Muscle of leg (tissue), 3 donors: ENCODE measurements at regions not wholly inside any gene's neighbourhood (a gene's known extent, or its start where the extent isn't known, plus 50 kb on each side); places are given as distances from the start of the nearest gene placed in this dataset.
A peak's percentile ranks its signal among the peaks of the same experiment; 100 is the strongest.

Source experiments
- DNase-seq: peaks from one replicate; pipeline ENCODE4 v3.0.0; 2013
- H3K27ac ChIP-seq: one replicate; pipeline ENCODE4 v1.5.1; 2013; ENCODE audit warnings: mild to moderate bottlenecking, low read length, control low read depth
- H3K27me3 ChIP-seq: one replicate; pipeline ENCODE4 v1.6.1; 2013; ENCODE audit warnings: low read length; ENCODE audit not compliant: control insufficient read depth, insufficient read depth
- H3K36me3 ChIP-seq: one replicate; pipeline ENCODE4 v1.6.1; 2013; ENCODE audit warnings: low read length; ENCODE audit not compliant: control insufficient read depth, insufficient read depth
- H3K4me1 ChIP-seq: one replicate; pipeline ENCODE4 v1.6.1; 2013; ENCODE audit warnings: low read length; ENCODE audit not compliant: control insufficient read depth, insufficient read depth
- H3K4me3 ChIP-seq: one replicate; pipeline ENCODE4 v1.5.1; 2013; ENCODE audit warnings: low read length, control low read depth
- H3K9me3 ChIP-seq: replicated peaks from 2 replicates; pipeline ENCODE4 v1.6.1; 2013; ENCODE audit warnings: low read depth, low read length; ENCODE audit not compliant: control insufficient read depth
- WGBS: methylation state at CpG from one replicate; pipeline ENCODE4 v1.1.5; 2013; ENCODE audit warnings: missing lambda C conversion rate; ENCODE audit not compliant: insufficient coverage; 5-methylcytosine and 5-hydroxymethylcytosine counted together

DNA sequence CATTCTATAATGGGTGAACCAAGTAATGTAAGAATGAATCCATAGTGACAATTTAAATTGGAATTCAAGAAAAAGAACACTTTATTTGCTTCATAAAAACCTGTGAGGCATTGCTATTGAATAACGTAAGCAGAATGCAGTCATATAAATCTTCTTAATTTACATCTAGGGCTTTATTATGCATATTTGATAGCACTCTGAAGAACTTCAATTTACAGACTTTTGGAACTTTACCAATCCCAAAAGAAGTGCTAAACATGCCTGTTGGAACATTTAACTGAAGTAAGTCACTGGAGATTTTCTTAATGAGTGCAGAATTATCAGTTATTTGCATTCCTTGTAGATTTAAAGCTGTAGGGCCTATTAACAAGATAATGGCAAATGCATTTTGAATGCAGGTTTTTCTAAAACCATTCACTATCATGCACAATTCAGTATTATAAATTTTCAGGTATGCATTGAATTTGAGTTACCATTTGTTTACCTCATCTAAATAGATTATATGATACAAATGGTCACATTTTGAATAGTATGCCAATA lies 1181.2 kb downstream of the ARAP2 start:
- Histone ChIP-seq H3K27me3 (no peaks in the 10 kb centered on the region), H3K9me3 (no peaks in the 10 kb centered on the region), H3K27ac (no peak overlapping the region), H3K4me1 (no peaks in the 10 kb centered on the region), H3K4me3 (no peak overlapping the region), H3K36me3 (no peaks in the 10 kb centered on the region)
- no CpG with 5 or more reads among the region's 1 CpG for WGBS
- no peak for DNase-seq

DNA sequence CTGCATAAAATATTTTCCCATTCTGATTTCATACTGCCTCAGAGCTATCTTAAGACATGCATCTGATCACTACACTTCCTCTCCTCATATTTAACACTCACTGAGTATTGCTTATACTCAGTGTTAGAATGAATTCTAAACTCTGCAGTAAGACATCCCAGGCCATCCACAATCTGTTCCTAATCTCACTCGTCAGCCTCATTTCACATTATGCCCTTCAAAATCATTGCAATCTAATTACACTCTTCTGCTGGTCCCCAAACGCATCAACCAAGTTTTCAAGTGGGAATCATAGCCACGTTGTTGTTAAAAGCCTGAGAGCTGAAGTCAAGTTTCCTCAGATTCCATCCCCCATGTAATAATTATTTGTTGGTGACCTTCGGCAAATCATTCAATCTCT lies 1177.9 kb downstream of the ARAP2 start:
- Histone ChIP-seq H3K9me3 (no peaks in the 10 kb centered on the region), H3K36me3 (no peaks in the 10 kb centered on the region), H3K4me3 (no peak overlapping the region), H3K27me3 (no peaks in the 10 kb centered on the region), H3K27ac (no peak overlapping the region), H3K4me1 (no peaks in the 10 kb centered on the region)
- no peak for DNase-seq
- WGBS, result 80% methylated on average over 1 of the region's 4 CpGs

DNA sequence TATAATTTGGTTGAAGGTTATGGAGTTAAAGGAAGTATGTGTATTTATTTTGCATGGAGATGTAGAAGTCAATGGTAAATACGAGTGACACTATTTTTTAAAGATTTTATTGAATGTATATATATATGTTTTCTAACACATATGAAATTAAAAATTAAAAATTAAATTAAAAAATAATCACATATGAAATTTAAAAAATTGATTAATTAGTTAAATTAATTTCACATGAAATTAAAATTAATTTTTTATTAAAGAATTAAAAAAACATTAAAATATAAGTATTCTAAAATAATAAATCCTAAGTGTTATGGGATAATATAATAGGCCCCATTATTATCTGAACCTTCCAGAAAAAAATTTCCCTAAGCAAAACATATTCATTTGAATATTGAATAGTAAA lies 1163.5 kb downstream of the ARAP2 start:
- DNase-seq, result no peak
- H3K4me1 ChIP-seq, result no peaks in the 10 kb centered on the region
- H3K27me3 ChIP-seq, result no peaks in the 10 kb centered on the region
- no peak overlapping the region for H3K27ac ChIP-seq
- no peaks in the 10 kb centered on the region for H3K36me3 ChIP-seq
- H3K4me3 ChIP-seq, result no peak overlapping the region
- WGBS, result no CpG with 5 or more reads among the region's 1 CpG
- H3K9me3 ChIP-seq, result no peaks in the 10 kb centered on the region

DNA sequence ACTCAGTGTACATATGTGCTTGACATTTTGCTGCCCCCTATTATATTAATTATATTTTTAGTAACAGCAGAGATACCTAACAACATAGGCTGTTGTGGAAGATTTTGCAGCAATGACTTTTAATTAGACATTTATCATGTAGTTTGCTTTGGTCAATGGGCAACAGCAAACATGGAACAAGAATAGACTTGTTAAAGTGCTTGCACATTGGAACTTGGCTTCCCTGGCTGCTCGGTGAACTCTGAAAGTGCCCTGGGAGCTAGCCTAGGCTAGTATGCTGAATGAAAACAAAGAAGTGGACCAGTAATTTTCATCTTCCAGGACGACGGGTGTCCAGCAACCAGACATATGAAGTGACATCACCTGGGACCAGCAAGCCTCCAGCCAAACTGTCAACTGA lies 1157.1 kb downstream of the ARAP2 start:
- Histone ChIP-seq H3K9me3 (no peaks in the 10 kb centered on the region), H3K4me1 (no peaks in the 10 kb centered on the region), H3K36me3 (no peaks in the 10 kb centered on the region), H3K27ac (no peak overlapping the region), H3K4me3 (no peak overlapping the region), H3K27me3 (no peaks in the 10 kb centered on the region)
- 73% methylated on average over 3 of the region's 3 CpGs for WGBS
- DNase-seq, result no peak

DNA sequence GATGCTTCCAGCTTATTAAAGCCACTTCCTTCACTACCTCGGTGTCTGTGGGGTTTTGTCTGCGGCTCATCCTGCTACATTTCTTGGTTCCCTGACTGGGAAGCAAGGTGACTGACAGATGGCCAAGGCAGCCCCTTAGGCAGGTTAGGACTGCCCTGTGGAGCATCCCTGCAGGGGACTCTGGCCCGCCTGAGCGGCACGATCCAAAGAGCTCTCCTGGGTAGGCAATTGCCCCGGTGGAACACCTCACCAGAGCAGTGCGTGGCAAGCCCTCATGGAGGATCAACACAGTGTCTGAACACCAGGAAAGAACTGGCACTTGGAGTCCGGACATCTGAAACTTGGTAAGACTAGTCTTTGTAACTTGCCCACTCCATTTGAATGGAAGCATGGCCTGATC lies 1143.4 kb downstream of the ARAP2 start:
- H3K27me3 ChIP-seq, result no peaks in the 10 kb centered on the region
- no peak overlapping the region for H3K4me3 ChIP-seq
- WGBS, result 91% methylated on average over 6 of the region's 8 CpGs
- DNase-seq, result no peak
- H3K4me1 ChIP-seq, result no peaks in the 10 kb centered on the region
- H3K27ac ChIP-seq, result no peak overlapping the region
- peaks cover 2% of the 10 kb centered on the region for H3K9me3 ChIP-seq
- H3K36me3 ChIP-seq, result no peaks in the 10 kb centered on the region

DNA sequence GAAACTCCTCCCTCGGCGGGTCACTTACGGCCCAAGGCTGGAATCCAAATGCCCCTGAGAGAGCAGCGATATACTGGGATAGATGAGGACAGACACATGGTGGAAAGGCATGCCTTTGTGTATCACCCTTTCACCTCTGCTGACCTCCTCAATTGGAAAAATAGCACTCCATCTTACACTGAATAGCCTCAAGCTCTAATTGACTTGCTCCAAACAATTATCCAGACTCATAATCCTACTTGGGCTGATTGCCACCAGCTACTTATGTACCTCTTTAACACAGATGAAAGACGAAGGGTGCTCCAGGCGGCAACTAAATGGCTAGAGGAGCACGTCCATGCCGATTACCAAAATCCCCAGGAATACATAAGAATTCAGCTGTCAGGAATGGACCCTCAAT lies 1142.2 kb downstream of the ARAP2 start:
- Histone ChIP-seq H3K4me1 (no peaks in the 10 kb centered on the region), H3K9me3 (peaks cover 5% of the 10 kb centered on the region), H3K27ac (no peak overlapping the region), H3K27me3 (no peaks in the 10 kb centered on the region), H3K4me3 (no peak overlapping the region), H3K36me3 (no peaks in the 10 kb centered on the region)
- DNase-seq, result no peak
- 100% methylated on average over 4 of the region's 8 CpGs for WGBS

DNA sequence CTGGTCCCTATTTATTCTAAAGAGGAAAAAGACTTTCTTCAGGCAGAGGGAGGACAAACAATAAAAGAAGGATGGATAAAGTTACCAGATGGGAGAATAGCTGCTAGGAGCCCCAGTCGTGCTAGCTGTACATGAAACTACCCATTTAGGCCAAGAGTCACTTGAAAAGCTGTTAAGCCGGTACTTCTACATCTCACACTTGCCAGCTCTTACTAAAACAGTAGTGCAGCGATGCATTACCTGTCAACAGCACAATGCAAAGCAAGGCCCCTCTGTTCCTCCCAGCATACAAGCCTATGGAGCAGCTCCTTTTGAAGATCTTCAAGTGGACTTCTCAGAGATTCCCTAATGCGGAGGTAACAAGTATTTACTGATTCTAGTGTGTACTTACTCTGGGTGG lies 1138.8 kb downstream of the ARAP2 start:
- Histone ChIP-seq H3K4me1 (no peaks in the 10 kb centered on the region), H3K36me3 (no peaks in the 10 kb centered on the region), H3K27me3 (no peaks in the 10 kb centered on the region), H3K27ac (no peak overlapping the region), H3K9me3 (peaks cover 5% of the 10 kb centered on the region), H3K4me3 (no peak overlapping the region)
- no peak for DNase-seq
- 80% methylated on average over 1 of the region's 4 CpGs for WGBS

DNA sequence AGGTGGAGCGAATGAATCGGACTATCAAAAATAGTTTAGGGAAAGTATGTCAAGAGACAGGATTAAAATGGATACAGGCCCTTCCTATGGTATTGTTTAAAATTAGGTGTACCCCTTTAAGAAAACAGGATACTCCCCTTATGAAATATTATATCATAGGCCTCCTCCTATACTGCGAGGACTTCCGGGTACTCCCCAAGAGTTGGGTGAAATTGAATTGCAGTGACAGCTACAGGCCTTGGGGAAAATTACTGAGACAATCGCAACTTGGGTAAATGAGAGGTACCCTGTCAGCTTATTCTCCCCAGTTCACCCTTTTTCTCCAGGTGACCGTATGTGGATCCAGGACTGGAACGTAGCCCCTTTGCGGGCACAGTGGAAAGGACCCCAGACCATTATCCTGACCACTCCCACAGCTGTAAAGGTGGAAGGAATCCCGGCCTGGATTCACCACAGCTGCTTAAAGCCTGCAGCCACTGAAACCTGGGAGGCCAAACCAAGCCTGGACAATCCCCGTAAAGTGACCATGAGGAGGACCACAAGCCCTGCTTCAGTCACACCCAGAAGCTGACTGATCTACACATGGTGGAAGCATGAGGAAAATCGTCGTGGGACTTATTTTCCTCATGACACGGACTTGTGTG lies 1138.1 kb downstream of the ARAP2 start:
- 90% methylated on average over 5 of the region's 13 CpGs for WGBS
- DNase-seq, result no peak
- Histone ChIP-seq H3K36me3 (no peaks in the 10 kb centered on the region), H3K4me3 (no peak overlapping the region), H3K27me3 (no peaks in the 10 kb centered on the region), H3K9me3 (peaks cover 5% of the 10 kb centered on the region), H3K4me1 (no peaks in the 10 kb centered on the region), H3K27ac (no peak overlapping the region)

DNA sequence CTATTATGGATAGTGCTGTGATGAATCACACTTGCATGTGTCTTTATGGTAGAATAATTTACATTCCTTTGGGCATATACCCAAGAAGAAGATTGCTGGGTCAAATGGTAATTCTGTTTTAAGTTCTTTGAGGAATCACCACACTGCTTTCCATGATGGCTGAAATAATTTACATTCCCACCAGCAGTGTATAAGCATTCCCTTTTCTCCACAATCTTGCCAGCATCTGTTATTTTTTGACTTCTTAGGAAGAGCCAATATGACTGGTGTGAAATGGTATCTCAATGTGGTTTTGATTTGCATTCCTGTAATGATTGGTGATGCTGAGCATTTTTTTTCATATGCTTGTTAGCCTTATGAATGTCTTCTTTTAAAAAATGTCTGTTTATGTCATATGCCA lies 1120.2 kb downstream of the ARAP2 start:
- Histone ChIP-seq H3K9me3 (no peaks in the 10 kb centered on the region), H3K27me3 (no peaks in the 10 kb centered on the region), H3K4me1 (no peaks in the 10 kb centered on the region), H3K36me3 (no peaks in the 10 kb centered on the region), H3K4me3 (no peak overlapping the region), H3K27ac (no peak overlapping the region)
- DNase-seq, result no peak

DNA sequence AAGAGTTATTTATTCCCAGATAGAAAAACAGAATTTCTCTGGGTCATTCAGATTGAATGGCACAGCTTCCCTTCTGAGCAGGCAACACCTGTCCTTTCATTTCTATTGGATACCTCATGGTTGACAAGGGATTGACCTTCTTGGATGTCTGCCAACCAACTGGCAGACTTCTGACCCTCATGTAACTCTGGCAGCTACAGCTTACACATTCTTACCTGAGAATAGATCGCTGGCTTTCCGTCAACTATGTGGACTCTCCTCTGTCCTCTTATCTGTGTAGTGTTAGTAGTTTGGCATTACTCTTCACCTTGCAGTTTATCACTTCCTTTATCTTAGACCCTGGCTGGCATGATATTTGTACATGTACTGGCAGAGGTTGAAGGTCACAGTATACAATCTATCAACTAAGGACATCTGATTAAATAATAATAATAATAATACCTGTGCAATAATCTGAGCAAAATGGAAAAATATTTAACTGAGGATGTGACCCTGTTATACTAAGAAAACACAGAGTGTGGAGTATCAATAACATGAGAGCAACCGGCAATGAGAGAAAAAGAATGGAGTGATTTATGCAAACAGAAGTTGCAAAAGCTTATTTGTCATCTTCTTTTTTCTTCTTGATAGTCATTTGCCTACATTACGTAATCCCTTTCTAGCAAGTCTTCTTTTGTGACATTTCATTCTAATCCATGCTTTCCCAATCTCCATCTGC lies 1118.2 kb downstream of the ARAP2 start:
- Histone ChIP-seq H3K9me3 (no peaks in the 10 kb centered on the region), H3K36me3 (no peaks in the 10 kb centered on the region), H3K4me3 (no peak overlapping the region), H3K27me3 (no peaks in the 10 kb centered on the region), H3K27ac (no peak overlapping the region), H3K4me1 (no peaks in the 10 kb centered on the region)
- peak; percentile 66 for DNase-seq
- no CpG with 5 or more reads among the region's 4 CpGs for WGBS
